GM18861 (cell line): ENCODE measurements at regions not wholly inside any gene's neighbourhood (a gene's known extent, or its start where the extent isn't known, plus 50 kb on each side); places are given as distances from the start of the nearest gene placed in this dataset.
A peak's percentile ranks its signal among the peaks of the same experiment; 100 is the strongest.

Experiments used
- ATAC-seq: cut with Tn5 transposase; IDR thresholded peaks from one replicate; pipeline ENCODE4 v1.9.1; 2021; ENCODE audit not compliant: unreplicated experiment

DNA sequence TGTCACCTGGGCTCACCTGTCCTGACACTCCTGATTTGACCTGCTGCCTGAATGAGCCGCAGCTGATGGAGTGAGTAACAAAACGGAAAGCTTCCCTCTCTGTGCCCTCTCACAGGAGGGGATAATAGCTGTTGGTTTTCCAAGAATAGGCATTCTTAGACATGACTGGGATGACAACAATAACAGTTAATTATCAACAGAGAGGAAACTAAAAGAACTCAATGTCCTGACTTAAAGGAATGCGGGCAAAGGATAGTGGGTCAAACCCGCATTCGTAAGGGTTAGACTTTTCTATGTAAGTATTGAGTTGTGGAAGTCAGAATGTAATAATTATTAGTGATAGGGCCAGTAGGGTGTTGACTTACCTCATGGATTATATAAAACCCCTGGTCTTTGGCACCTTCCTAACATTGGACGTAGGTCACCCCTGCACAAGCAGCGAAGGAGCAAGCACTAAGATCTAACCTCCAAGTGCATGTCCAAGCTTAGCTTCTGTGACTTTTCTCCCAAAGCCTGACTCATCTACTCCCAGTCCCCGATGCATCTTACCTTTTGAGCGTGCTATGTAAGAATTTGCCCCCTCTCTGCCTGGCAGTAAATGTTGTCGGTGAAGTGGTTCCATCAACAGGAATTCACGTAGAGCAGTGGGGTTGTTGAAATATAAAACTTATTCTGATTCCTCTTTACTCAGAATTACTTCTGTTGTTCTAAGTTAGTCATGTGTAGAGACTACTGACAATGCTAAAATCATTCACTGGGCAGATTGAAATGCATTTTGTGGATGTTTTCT is 442.3 kb downstream of the FGF9 start:
- no peak for ATAC-seq

DNA sequence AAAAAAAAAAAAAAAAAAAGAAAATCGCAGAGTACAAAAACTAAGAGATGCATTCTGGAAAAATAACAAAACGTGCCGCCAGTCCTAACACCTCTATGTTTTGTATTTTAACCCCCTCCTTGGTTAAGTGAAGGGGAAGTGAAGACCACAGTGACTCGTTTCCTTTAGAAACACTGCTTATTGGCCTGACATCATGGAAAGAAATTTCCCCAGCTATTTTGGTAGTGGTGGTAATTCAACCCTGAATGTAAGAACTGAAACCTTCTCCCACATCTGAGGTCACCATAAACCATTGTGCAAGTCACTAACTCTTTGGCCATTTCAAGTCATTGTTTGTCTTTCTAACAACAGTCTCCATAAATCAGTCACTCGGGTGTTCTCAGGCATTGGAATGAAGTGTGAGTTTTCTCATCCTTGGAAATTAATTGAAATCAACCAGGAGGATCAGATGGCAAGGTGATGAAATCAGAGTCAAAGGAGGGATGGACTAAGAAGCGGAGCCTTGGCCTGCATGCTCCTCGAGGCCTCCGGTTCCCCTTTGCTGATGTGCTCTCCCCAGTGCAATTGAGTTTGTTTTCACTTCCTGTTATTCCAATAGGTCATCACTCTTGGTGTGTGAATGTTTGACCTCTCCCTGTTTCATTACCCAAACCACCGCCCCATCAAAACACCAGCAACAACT is 443.9 kb downstream of the FGF9 start:
- peak; percentile 84 for ATAC-seq

DNA sequence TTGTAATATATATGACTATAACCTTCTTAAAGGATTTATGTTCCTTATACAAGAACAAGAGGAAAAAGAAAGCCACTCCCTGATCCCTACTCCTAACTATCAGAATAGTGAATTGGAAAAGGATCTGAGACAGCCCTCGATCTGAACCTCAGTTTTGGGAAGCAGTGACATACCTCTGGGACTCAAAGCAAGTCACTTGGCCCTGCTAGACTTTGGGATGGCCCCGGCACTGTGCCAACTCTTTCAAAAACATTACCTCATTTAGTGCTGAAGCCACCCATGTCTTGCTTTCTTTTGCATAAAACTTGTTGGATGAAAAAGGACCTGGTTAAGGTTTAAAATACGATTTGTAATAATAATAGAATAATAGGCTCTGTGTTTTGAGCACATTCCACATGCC is 447.3 kb downstream of the FGF9 start:
- ATAC-seq = no peak

DNA sequence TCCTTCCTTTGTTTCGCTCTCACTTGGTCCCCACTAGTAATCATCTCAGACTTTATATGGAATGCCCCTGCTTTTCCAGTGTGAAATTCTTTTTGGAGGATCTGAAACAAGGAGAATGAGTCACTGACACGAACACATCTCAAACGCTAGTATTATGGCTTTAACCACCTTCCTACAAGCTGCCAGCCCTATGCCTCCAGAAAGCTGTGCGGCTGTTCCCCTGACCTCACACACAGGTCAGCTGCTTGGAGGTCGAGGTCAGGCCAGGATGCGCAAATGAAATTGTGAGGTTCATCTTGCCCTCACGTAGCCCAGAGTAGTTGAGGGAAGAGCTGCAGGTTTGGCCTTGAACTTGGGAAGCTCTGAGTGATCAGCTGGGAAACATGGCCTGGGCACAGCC is 449.8 kb downstream of the FGF9 start:
- ATAC-seq = no peak

DNA sequence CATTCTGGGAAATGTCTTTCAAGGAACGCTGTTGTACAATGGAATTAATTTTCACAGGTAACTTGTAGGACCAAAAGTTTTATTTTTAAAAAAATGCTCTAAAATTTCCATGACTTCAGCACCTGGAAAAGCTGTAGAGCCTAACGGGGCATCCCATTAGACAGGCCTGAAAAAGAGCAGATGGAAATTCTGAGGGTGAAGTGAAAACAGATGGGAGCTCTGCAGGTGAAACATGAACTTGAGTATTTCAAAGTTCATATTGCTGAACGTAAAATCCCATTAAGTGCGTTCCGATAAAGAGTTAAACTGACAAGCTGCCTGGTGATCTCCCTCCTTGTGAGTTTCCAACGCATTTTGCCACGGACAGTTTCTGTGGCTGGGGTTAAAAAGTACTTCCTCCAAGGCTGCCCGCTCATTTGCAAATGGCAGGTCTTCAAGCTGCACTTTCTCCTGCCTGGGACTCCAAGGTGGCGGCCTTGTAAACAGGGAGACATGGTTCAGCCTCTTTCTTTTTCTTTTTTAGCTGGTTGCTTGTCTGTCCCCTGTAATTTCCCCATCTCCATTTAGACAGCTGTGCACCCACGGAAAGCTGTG is 450.4 kb downstream of the FGF9 start:
- no peak for ATAC-seq

- peak; percentile 97 for ATAC-seq
These were observed 455.7 kb downstream of the FGF9 start for GRCh38 chr13:22126433-22127021.

GRCh38 chr13:22127277-22128164 is 456.6 kb downstream of the FGF9 start:
- ATAC-seq = no peak

DNA sequence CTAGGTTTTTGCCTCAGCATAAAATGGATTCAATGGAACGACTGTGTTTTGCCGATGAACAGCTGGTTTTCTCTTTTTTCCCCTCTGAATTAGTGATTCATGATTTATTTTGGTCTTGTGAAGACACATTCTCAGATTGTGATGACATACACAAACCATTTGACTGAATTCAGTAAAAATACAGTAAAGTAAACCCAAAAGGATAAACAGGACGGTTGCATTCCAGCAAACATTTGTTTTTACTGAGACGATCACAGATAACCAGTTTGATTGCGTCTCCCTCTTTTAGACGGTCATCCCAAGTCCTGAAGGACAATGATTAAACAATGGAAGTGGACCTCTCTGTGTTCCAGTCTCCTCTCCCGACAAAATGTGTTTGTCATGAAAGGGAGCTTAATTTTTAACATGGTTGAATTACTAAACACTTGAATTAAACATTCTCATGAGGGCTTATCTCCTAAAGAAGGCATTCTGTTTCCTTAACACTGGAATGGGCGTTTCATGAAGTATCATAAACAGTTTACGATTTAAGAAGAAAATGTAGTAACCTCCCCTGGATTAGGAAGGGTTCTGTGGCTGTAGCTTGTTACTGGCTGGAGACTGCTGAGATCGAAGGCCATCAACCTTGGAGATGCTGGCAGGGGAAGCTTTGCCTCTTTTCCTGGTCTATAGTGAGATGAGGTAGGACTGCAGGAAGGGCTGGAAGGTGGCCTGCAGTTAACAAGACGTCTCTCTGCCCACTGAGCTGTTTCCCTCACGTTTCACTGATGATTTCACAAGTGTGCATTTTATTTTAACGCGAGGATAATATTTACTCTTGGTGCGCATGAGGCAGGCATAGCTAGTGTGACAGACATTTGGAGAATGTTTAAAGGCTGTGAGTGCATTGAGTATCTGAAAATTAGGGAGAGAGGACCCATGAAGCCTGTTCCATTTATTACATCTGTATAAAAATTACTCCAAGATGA is 457.9 kb downstream of the FGF9 start:
- ATAC-seq = no peak

DNA sequence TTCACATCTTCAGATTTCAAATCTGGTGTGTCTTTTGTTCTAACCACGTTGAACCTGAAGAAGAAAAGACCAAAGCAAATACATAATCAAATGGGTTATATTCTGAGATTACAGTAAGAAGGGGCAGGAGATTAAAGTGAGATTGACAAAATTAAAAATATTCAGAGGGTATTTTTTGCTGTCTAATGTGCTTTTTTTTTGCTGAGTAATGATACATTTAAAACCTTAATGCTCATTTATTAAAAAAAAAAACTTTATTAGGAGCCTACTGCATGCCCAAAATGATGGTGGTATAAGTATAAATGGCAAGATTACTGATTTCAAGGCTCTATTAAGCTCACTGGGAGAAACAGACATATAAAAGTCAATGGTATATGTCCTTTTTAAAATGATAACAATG is 459.4 kb downstream of the FGF9 start:
- ATAC-seq = no peak

GRCh38 chr13:22134261-22134660 is 463.4 kb downstream of the FGF9 start:
- no peak for ATAC-seq

DNA sequence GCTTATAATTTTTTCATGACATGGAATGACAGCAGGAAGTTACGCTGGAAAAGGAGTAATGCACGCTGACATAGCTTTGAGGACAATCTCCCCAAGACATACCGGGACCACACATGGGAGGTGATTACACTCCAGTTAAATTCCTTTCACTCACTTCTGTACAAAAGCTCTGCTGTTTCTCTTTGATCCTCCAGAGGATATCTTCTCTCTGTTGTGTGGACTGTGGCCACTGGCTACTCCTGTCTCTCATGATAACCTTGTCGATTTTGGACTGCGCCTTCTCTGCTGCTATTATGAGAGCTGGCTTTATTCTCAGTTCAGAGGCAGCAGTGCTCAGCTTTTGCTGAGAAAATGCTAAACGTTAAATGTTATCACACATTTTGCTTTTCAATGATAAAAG is 464.6 kb downstream of the FGF9 start:
- ATAC-seq = no peak

DNA sequence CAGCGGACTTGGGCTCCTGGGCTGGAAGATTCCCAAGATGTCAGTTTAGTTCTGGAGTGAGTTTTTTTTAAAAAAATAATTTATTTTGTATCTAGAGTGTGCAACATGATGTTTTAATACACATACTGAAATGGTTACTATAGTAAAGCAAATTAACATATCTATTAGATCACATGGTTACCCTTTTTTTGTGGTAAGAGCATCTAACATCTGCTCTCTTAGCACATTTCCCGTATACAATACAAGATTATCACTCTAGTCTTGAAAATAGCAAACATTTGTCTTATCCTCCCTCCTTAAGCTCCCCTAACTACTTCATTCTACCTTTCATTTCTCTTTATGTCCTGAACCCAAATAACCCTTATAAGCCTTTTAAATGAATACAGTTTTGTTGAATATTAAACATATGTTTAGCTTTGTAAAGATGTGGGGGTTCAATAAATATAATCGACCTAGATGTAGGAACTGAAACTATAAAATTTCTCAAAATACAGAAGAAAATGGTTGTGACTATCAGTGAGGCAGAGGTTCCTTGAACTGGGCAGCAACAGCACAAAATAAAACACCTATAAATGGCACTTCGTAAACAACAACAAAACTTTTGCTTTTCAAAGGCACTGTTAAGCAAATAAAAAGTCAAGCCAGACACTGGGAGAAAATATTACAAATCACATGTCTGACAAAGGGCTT is 466.6 kb downstream of the FGF9 start:
- no peak for ATAC-seq

DNA sequence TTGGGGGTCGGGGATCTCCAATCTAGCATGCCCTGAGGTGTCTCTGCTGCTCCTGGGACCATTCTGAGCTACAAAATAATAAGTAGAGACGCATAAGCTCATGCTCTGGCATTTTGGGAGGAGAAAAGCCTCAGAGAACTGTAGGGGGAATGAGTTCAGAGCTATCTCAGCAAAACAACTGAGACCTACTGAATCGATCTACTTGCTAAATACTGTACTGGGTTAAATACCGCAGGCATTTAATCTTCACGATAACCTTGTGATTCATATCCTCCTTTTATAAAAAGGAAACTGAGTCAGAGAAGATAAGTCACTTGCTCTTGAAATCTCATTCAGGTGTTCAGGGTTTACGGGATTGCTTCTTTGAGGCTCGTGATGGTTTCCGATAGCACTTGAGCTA is 468.1 kb downstream of the FGF9 start:
- ATAC-seq = no peak

GRCh38 chr13:22141716-22142115 is 470.8 kb downstream of the FGF9 start:
- ATAC-seq = no peak

DNA sequence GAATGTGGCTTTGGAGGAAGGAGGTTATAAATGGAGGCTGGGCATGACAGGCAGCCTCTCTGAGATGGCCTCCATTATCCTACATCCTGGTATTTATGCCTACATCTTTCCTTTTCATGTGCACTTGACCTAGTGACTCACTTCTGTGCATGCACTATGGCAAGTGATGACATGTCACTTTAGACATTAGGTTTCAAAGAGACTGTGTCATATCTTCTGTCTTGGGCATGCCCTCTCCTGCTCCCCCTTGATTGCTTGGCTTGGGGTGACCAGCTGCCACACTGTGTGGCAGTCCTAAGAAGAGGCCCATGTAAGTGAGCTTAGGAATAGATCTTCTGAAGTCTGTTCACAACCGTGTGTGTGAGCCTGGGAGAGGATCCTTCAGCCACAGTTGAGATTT is 472.8 kb downstream of the FGF9 start:
- no peak for ATAC-seq

DNA sequence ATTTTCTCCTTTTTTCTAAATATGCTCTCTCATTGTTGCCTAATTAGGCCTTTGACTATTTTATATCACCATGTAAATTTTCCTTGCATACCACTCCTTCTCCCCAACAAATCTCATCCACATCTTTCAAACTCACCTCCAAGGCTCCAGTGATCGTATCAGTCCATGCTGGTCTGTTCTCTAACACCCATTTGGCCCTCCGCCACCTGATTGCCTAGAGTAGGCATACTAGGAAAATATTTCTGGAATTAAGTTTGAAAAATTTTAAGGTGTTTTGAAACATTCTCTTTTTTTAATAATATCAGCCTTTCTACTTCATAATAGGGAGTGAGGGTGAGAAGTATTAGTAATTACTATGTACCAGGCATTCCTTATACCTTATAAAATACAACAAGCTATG is 473.9 kb downstream of the FGF9 start:
- no peak for ATAC-seq

DNA sequence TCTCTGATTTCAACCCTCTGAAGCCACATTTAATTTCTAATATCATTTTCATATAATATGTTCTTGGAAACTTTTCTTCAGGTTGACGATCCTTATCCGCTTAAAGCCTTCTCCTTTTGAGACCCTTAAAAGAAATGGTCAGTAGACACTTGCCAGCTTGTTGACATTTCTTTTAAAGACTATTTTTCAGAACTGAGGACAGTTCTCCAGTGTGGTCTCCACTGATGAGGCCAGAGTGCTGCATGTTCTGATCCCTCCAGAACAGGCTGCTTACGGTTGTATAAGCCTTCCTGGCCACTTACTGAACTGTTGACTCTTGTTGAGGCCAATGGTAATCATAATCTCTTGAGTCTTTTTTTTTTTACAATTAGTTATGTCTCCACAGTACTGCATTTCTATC is 477.3 kb downstream of the FGF9 start:
- no peak for ATAC-seq

- no peak for ATAC-seq
These were observed 481.9 kb downstream of the FGF9 start for GRCh38 chr13:22152751-22153150.

DNA sequence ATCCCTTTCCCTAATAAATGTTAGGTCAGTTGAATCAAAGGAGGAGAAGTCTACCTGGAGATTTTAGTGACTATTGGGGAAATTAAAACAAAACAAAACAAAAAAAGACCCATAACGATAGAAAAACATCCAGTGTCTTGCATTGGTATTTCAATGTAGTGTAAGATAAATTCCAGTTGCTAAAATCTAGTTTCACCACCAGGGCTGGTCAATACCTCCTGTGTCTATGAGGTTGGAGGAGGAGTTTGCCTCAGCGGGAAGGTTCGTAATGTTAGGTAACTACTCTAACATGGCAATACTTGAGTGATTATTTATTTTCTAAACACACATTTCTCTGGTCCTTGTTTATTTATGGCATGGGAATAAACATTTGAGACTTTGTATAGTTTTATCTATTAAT is 483.2 kb downstream of the FGF9 start:
- no peak for ATAC-seq
